ENCODE measurements at regions not wholly inside any gene's neighbourhood (a gene's known extent, or its start where the extent isn't known, plus 50 kb on each side); places are given as distances from the start of the nearest gene placed in this dataset.

- no peak for TF ChIP-seq CTCF (conservative IDR thresholded peaks at IDR 0.05; ENCODE audit: low read depth, low read length)
- no peak for TF ChIP-seq EZH2 (IDR thresholded peaks at IDR 0.05; ENCODE audit: low read length, unreplicated experiment)
Measured at GRCh38 chr2:15074751-15075700, 442.5 kb downstream of the LRATD1 start.

Data from PC-3 (cell line).